ENCODE measurements at regions not wholly inside any gene's neighbourhood (a gene's known extent, or its start where the extent isn't known, plus 50 kb on each side); places are given as distances from the start of the nearest gene placed in this dataset.

DNA sequence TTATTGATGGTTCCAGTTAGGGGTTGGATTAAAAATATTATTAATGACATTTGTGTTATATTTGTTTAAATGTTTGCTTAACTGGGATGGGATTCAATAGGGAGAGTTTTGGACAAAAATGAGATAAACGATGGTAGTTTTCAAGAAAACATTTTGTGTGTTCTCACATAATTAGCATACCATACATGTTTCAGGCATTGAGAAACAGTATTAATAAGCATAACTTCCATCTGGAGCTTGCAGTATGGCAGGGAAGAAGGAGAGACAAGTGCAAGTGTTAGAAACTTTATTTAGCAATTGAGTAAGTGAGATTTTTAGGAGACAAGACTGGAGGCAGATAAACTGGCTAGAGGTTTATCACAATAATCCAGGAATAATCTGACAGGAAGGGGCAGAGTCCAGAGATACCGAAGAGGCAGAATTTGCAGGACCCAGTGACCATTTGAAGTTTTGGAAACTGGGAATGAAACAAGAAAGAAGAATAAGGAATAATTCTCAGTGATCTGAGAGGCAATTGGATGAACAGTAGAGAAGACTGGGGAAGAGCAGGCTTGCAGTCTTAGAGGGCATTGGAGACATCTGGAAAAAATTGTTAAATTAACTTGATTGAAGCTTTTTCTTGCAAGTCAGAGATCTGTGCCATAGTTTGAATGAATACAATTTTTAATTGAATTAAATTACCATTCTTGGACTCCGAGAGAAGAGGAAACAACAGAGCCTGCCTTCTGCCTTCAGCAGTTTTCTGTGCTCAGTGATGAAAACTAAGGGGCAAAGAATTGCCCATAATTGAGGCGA lies 73.0 kb upstream of the PTCHD4 start:
- TF ChIP-seq, protein P1, sequence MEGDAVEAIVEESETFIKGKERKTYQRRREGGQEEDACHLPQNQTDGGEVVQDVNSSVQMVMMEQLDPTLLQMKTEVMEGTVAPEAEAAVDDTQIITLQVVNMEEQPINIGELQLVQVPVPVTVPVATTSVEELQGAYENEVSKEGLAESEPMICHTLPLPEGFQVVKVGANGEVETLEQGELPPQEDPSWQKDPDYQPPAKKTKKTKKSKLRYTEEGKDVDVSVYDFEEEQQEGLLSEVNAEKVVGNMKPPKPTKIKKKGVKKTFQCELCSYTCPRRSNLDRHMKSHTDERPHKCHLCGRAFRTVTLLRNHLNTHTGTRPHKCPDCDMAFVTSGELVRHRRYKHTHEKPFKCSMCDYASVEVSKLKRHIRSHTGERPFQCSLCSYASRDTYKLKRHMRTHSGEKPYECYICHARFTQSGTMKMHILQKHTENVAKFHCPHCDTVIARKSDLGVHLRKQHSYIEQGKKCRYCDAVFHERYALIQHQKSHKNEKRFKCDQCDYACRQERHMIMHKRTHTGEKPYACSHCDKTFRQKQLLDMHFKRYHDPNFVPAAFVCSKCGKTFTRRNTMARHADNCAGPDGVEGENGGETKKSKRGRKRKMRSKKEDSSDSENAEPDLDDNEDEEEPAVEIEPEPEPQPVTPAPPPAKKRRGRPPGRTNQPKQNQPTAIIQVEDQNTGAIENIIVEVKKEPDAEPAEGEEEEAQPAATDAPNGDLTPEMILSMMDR (conservative IDR thresholded peaks at IDR 0.05 in 1 of 2, IDR thresholded peaks at IDR 0.05 in 1 of 2; ENCODE audit: extremely low read depth in 1 of 2, insufficient read depth in 1 of 2, low read depth in 1 of 2, low read length in 2 of 2): no peak
- TF ChIP-seq EZH2 (IDR thresholded peaks at IDR 0.05; ENCODE audit: borderline replicate concordance, low read length): no peak

Data from mammary epithelial cell (primary cell).